ENCODE measurements at regions not wholly inside any gene's neighbourhood (a gene's known extent, or its start where the extent isn't known, plus 50 kb on each side); places are given as distances from the start of the nearest gene placed in this dataset.

- DNase-seq: no peak
These were observed 154.1 kb downstream of the SNX18 start for GRCh38 chr5:54671681-54672080.

DNA sequence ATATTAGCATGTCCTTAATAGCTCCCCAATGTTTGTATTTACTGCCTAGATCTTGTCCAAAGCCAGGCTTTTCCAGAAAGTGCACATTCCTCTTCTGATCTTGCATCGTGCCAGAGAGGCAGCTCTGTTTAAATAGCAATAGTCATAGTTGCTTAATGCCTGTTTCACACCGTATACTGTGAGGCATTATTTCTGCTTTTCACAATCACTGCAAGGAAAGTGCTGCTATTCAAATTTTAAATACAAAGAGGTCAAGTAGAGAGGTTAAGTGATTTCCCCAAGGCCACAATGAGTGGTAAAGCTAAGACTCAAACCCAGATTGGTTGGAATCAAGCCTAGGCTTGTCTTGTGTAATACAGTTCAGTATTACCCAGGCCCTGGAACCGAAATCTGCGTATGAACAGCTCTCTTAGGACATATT is 153.6 kb downstream of the SNX18 start:
- DNase-seq: no peak

DNA sequence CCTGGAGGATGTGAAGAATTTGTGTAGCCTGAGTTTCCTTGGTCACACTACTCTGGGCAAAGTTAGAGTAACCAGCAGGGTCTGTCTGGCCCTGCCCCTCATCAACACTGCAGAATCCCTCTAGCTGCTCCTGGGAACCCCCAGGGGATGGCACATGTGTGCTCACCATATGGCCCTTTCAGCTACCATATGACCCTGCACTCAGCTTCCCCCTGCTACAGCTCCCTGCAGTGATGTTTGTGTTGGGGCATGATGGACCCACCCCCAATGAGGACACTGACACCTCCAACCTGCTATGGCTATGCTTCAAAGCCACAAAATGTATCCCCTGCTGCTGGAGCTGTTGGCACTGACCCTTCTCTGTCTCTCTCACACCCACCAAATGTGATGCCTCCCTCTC is 152.7 kb downstream of the SNX18 start:
- no peak for DNase-seq

DNA sequence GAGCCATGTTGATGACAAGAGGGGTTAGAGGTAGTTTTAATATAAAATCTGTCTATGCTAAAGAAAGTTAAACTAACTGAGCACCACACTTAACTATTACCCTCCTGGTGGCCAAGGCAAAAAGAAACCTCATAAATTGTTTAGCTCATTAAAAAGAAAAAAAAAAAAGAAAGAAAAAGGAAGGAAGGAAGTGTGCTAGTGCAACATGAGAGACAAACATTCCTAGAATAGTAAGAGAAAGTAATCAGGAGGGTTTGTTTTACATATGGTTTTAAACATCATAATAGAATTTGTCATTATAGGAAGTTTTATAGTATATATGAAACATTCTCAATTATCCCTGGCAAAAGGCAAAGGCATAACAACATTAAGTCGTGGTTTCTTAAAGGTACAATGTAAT is 152.3 kb downstream of the SNX18 start:
- no peak for DNase-seq

DNA sequence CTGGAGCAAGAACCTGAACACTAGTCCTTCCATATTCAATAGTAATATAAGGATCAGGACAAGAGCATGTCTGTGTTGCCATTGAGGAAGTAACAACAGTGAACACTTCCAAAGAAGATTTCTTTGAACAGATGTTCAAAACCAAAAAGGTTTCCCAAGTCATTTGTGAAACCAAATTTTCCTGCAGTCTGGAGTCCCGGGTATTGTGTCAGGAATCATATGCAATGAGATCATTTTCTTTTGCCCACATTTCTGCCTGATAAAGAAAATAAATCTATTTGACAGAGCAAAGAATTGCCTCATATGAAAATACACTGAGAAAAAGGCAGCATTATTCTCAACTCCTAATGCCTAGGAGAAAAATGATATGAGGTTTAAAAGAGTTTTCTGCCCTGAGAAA is 151.7 kb downstream of the SNX18 start:
- DNase-seq: no peak

DNA sequence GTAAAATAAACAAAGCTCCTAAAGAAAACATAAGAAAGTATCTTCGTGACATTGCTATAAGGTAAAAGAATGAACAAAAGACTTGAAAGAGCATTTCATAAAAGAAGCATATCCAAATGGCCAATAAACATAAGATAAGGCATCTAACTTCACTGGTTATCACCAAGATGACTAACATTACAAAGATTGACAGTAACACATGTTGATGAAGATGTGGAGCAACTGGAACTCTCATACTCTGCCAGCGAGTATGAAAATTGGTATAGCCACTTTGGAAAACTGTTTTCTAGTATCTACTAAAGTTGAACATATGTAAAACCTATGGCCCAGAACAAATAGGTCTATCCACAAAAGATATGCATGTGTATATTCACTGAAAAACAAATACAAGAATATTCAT is 150.5 kb downstream of the SNX18 start:
- DNase-seq: no peak

DNA sequence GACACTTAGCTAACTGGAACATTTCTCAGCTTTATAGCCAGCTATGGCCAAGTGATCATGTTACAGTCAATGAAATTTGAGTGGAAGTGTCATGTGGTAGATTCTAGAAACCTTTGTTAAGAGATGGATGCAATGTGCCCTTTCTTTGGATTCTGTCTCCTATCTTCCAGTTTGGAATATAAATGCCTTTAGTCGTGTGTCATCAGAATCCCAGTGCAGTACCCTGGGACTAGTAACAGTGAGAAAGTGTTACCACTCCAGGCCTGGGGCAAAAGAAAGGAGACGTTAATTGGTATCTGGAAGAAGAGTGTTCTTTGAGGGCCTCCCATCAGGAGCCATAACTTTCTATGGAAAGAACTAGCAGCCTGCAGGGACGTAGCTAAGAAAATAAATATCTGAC is 149.6 kb downstream of the SNX18 start:
- DNase-seq: no peak

DNA sequence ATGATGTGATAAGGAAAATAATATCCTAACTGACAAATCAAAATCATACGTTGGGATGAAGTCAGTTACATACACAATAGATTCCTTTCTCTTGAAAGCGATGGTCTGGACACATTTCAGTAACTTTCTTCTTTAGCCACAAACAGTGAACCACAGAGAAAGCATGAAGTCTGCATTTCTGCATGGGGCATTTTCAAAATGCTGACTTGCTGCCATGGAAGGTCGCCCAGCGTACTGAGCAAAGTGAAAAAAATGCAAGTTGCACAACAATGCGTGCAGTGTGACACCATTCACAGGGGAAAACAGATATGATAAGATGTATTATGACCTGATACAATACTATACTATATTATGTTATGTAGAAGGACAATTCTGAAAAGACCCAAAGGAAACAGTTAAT is 146.3 kb downstream of the SNX18 start:
- no peak for DNase-seq

DNA sequence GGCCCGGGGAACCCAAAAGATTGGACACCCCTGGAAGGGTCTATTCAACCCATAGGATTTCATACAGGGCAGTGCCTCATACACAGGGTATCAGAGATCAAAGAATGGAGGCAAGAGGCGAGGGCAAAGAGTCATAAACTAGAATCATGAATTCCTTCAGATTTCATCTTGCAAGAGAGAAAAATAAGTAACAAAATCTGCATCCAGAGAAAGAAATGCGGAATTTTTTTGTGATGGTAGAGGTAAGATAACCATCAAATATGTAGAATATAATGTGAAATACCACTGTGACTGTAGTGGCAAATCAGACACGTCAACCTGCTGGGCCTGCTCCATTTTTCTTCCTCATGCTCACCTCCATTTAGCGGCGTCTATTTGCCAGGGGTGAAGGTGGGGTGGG is 143.6 kb downstream of the SNX18 start:
- DNase-seq: no peak

GRCh38 chr5:54659700-54660131 is 142.2 kb downstream of the SNX18 start:
- DNase-seq: no peak

DNA sequence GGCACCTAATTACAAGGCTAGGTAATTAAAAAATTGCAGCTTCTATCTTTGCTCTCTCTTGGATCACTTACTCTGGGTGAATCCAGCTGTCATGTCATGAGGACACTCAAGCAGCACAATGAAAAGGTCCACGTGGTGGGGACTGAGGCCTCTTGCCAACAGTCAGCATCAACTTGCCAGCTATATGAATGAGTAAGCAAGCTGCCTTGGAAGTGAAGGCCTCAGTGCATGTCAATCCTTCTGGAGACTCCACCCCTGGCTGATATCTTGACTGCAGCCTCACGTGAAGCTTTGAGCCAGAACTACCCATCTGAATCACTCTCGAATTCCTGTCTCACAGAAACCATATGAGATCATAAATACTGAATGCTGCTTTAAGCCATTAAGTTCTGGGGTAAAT is 140.5 kb downstream of the SNX18 start:
- DNase-seq: no peak

DNA sequence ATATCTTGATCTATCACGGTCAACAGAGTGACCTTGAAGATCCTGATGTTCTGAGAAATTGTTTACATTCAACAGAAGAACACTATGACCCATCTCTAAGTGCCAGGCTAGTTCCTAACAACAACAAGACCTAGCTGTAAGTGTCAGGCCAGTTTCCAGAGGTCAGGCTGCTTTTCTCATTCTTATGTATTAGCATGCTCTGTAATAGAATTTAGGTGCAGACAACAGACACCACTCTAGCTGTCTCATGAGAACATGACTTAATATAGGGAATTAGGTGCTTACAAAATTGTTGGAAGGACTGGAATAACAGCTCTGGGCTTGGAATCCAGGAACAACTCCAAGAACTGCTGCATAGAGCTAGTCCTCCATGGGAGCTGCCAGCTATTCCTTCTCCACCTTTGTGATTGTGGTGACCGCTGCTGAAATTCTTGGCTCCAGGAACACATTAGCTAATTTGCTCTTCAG is 138.7 kb downstream of the SNX18 start:
- no peak for DNase-seq

DNA sequence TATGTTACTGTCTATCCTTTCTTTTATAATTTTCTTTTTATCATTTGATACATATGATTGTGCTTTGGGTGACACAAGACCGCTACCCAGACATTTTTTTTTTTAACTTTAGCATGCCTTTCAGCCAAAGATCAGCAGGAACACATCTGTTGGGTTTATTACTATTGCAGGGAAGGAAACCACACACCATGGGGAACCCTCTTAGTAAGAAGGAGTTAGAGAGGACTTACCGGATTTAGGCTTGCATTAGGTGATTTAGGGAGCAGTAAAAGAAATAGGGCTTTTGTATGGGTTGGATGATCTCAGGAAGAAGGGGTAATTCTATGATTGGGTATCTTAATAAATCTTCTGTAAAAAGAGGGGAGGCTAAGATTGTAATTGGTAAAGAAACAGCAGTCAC is 138.2 kb downstream of the SNX18 start:
- no peak for DNase-seq

DNA sequence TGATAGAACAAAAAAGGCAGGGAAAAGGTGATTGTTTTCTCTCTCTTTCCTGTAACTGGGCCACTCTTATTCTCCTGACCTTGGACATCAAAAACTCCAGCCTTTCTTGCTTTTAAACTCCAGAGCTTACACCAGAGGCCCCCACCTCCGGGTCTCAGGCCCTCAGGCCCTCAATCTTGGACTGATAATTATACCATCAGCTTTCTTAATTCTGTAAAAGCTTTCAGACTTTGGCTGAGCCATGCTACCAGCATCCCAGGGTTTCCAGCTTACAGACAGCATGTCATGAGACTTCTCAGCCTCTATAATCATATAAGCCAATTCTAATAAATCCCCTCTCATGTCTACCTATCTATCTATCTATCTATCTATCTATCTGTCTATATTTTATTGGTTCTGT is 137.7 kb downstream of the SNX18 start:
- DNase-seq: no peak

- DNase-seq: no peak
These were observed 136.5 kb downstream of the SNX18 start for GRCh38 chr5:54653956-54654614.

DNA sequence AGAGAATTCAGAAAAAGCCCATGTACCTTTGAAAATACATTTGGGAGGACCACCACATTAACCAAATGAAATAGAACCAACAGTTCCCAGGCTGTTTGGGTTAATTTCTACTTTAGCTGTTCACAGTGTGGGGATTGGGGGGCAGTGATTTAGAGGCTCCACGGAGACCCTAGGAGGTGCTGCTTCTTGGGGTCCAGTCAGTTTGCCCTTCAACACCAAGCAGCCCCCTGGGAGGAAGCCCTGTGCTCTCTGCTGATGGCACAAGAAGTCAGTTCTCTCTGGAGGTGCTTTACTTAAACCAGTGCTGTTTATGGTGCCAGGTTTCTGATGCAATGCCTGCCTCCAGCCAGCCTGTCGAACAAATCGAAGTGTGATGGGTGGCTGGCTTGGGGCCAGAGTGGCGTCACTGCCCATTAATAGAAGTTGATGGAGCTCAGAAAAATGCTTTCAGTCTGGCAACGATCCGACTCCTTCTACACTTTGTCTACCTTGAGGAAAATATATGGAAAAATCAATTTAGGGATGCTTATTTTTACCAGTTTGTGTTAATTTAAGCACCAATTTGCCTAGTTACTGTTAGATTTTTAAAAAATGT is 134.0 kb downstream of the SNX18 start:
- DNase-seq: no peak

- no peak for DNase-seq
These were observed 131.5 kb downstream of the SNX18 start for GRCh38 chr5:54649041-54649504.

DNA sequence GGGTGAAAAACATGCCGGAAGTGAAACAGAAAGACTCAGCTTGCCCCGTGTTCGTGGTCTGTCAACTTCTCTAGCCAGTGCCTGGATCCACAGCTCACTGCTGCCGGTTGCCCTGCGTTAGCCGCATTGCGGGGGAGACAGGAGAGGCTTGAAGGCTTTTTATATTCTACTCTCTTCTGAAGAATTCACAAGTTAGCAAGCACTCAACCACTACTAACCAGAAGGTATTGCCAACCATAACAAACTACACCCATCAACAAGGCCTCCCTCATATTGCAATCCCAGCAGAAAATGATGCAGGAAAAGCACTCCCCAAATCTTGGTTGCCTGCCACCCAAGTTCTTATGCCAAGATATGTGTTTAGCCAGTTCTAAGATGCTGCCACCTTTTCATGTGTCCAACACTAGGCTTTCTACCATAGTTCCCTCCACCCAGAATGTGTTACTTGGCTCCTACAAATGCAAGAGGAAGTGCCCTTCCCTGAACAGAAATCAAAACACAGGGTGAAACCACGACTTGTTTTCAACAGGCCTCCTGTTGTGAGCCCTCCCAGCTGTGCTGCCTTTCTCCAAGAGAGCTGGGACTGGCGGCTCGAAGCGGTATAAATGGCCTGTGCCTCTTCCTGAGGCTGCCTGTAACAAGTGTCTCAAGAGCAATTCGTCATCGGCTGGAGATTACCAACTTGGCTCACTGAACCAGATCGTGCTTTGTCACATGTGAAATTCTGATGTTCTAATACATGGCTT is 129.0 kb downstream of the SNX18 start:
- peak; percentile 8 for DNase-seq

DNA sequence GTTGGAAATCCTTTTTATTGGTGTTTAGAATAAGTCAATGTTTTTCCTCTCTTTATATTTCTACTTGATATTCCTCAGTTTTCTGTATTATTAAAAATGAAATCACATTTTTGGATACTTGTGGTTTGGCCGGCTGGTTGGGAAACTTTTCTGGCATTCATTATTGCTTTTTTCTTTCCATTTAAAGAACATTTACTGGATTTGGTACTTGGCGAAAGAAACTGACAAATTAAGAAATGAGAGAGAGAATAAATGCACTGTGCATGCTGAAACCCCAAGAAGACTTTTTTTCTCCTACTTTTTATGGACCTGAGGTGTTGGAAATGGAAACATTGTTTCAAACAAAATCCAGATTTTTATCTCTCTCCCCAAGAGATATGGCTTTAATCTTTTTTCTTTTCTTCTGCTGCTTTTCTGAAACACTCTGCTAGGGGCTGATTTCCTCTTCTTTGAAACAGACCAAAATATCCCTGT is 128.4 kb downstream of the SNX18 start:
- no peak for DNase-seq

DNA sequence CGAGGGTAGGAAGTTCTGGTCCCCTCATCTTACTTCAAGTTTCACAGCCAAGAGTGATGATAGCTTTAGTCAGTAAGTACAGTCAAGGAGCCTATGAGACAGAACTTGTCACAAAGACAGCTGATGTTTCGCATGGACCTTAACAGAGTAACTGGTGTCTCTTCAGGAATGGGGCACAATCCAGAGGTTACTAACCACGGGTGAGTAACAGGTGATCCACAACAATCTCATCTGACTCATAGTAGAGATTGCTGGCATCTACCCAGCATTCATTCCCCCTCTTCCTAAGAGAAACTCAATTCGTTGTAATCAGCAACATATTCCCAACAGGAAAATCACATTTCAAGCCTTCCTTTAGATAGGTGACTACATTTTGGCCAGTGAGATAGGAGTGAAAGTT is 126.7 kb downstream of the SNX18 start:
- DNase-seq: no peak

GRCh38 chr5:54643685-54644106 is 126.1 kb downstream of the SNX18 start:
- no peak for DNase-seq

DNA sequence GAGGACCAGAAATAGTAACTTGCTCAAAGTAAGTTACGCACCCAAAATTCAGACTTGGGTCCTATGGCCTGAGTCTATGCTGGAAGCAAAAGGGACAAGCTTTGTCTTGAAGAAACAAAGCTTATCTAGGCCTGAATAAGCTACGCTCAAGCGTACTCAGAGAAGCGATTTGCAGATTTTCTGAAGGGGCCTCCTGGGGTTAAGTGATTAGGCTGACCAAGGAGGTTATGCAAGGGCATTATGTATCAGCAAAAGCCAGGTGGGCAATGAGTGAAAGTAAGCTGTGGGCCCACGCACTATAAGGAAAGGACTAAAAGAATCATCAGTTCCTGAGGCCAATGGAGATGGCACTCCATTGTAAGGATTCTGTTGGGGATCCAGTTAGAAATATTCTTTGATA is 122.1 kb downstream of the SNX18 start:
- DNase-seq: no peak

GRCh38 chr5:54638106-54638505 is 120.5 kb downstream of the SNX18 start:
- no peak for DNase-seq

- DNase-seq: no peak
These were observed 120.1 kb downstream of the SNX18 start for GRCh38 chr5:54637654-54638053.

Measured in T-helper 9 cell (primary cell).